Natural killer cell treated with Interleukin-12 subunit alpha and Interleukin-12 subunit beta and Interleukin-15 and Interleukin-18, amount 100 ng/mL, for 72 hours (primary cell): ENCODE measurements at regions not wholly inside any gene's neighbourhood (a gene's known extent, or its start where the extent isn't known, plus 50 kb on each side); places are given as distances from the start of the nearest gene placed in this dataset.

ENCODE experiments used
- ATAC-seq, 2 donors: fragments of 150-1000 bp; cut with Tn5 transposase in 1 of 2; sonication (Bioruptor Pico), chemical (Tn5 transposase) in 1 of 2; 2 replicates each; pipeline ENCODE4 v1.10.0; 2021
- DNase-seq: peaks from one replicate; pipeline ENCODE4 v3.0.0; 2022; ENCODE audit warnings: low spot score
- H3K27ac Mint-ChIP-seq, 2 donors: 1 replicate in 1 of 2; 2 replicates in 1 of 2; pipeline ENCODE4 v1.8.0; 2022; ENCODE audit warnings: mixed read lengths in 2 of 2, mild to moderate bottlenecking in 1 of 2, moderate library complexity in 1 of 2
- H3K27me3 Mint-ChIP-seq, 2 donors: 1 replicate in 1 of 2; 2 replicates in 1 of 2; pipeline ENCODE4 v1.8.0; 2022; ENCODE audit warnings: mixed read lengths in 2 of 2
- H3K36me3 Mint-ChIP-seq: one replicate; pipeline ENCODE4 v1.8.0; 2022; ENCODE audit warnings: mixed read lengths
- H3K4me1 Mint-ChIP-seq, 2 donors: 1 replicate in 1 of 2; 2 replicates in 1 of 2; pipeline ENCODE4 v1.8.0; 2022; ENCODE audit warnings: low read depth in 2 of 2, mixed read lengths in 2 of 2, mild to moderate bottlenecking in 1 of 2
- H3K4me3 Mint-ChIP-seq: one replicate; pipeline ENCODE4 v1.8.0; 2022; ENCODE audit warnings: mixed read lengths
- H3K9me3 Mint-ChIP-seq: 2 replicates; pipeline ENCODE4 v1.8.0; 2022; ENCODE audit warnings: mixed read lengths

- Mint-ChIP-seq H3K27ac (no peak overlapping the region), H3K9me3 (peaks cover under 1% of the 10 kb centered on the region)
- ATAC-seq = no peak
These were observed 96.3 kb upstream of the TMEM18 start for GRCh38 chr2:773256-774160.

DNA sequence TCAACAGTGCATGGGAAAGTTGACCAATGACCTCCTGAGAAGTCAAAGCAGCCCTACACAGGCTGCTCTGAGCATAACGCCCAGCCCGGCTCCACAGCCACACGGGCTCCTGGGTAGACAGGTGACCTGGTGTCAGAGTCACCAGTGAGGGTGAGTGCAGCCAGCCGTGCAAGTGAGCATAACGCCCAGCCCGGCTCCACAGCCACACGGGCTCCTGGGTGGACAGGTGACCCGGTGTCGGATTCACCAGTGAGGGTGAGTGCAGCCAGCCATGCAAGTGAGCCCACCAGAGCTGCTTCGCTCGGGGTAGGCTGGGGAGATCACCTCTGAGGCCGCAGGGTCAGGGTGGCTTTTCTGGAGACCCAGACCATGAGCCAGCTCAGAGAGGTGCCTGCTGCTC is 94.3 kb upstream of the TMEM18 start:
- ATAC-seq (no peak), DNase-seq (no peak)
- H3K36me3 Mint-ChIP-seq = peaks cover 12% of the 10 kb centered on the region
- peaks cover 3% of the 10 kb centered on the region for H3K9me3 Mint-ChIP-seq
- peaks cover 32 to 39% of the 10 kb centered on the region in 2 donors for H3K4me1 Mint-ChIP-seq
- H3K4me3 Mint-ChIP-seq = no peak overlapping the region
- peaks cover under 1 to 11% of the 10 kb centered on the region in 2 donors for H3K27me3 Mint-ChIP-seq
- H3K27ac Mint-ChIP-seq = no peak overlapping the region

More at GRCh38 chr2:773256-774160, 96.3 kb upstream of the TMEM18 start:
- Mint-ChIP-seq H3K36me3 (peaks cover 9% of the 10 kb centered on the region), H3K4me1 (peaks cover 18 to 19% of the 10 kb centered on the region in 2 donors), H3K27me3 (peaks cover 6 to 16% of the 10 kb centered on the region in 2 donors), H3K4me3 (no peak overlapping the region)
- DNase-seq = no peak

GRCh38 chr2:770776-771175 is 93.6 kb upstream of the TMEM18 start:
- Mint-ChIP-seq H3K36me3 (peaks cover 12% of the 10 kb centered on the region), H3K27me3 (peaks cover 0 to 9% of the 10 kb centered on the region in 2 donors), H3K4me1 (peaks cover 40 to 47% of the 10 kb centered on the region in 2 donors), H3K4me3 (no peak overlapping the region), H3K9me3 (peaks cover 3% of the 10 kb centered on the region), H3K27ac (peak overlapping the region in 1 of 2 donors; percentile 21)
- ATAC-seq (no peak), DNase-seq (no peak)

DNA sequence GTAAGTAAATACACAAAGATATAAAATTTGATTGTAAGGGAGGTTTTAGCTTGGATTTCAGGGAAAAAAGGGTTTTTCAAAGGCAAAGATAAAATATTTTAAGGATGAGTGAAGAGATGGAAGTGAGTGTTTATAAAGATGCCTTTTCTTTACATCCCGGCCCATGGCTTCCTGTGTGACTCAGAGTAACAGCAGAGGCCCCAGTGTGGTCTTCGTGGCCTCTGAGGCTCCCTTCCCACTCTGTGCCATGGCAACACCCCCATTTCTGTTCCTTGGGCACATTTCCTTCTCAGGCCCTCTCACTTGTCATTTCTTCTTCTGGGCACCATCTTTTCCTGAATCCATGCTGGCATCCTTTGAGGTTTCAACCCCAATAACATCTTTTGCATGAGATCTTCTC is 92.6 kb upstream of the TMEM18 start:
- no peak for DNase-seq
- peak; percentile 63 to 70 for ATAC-seq
- Mint-ChIP-seq H3K9me3 (peaks cover 3% of the 10 kb centered on the region), H3K4me1 (peaks cover 40 to 48% of the 10 kb centered on the region in 2 donors), H3K27ac (peak overlapping the region; percentile 21 to 24), H3K27me3 (peaks cover 0 to 9% of the 10 kb centered on the region in 2 donors), H3K36me3 (peaks cover 12% of the 10 kb centered on the region), H3K4me3 (peak overlapping the region; percentile 46)

GRCh38 chr2:768451-768850 is 91.2 kb upstream of the TMEM18 start:
- DNase-seq (no peak), ATAC-seq (no peak)
- peaks cover 12% of the 10 kb centered on the region for H3K36me3 Mint-ChIP-seq
- peaks cover 40 to 48% of the 10 kb centered on the region in 2 donors for H3K4me1 Mint-ChIP-seq
- peaks cover under 1 to 5% of the 10 kb centered on the region in 2 donors for H3K27me3 Mint-ChIP-seq
- peak overlapping the region in 1 of 2 donors; percentile 55 for H3K27ac Mint-ChIP-seq
- peak overlapping the region; percentile 19 for H3K4me3 Mint-ChIP-seq
- H3K9me3 Mint-ChIP-seq = peaks cover 3% of the 10 kb centered on the region

- H3K4me3 Mint-ChIP-seq = peak overlapping the region; percentile 19
- H3K36me3 Mint-ChIP-seq = peaks cover 12% of the 10 kb centered on the region
- peak overlapping the region in 1 of 2 donors; percentile 55 for H3K27ac Mint-ChIP-seq
- H3K27me3 Mint-ChIP-seq = peaks cover 6 to 8% of the 10 kb centered on the region in 2 donors
- H3K4me1 Mint-ChIP-seq = peaks cover 43 to 48% of the 10 kb centered on the region in 2 donors
- ATAC-seq (no peak), DNase-seq (no peak)
- H3K9me3 Mint-ChIP-seq = peaks cover 3% of the 10 kb centered on the region
These were observed 90.7 kb upstream of the TMEM18 start for GRCh38 chr2:767944-768343.

- peak overlapping the region; percentile 64 for H3K4me3 Mint-ChIP-seq
- DNase-seq = peak; percentile 82
These were observed 90.2 kb upstream of the TMEM18 start for GRCh38 chr2:767440-767839.

DNA sequence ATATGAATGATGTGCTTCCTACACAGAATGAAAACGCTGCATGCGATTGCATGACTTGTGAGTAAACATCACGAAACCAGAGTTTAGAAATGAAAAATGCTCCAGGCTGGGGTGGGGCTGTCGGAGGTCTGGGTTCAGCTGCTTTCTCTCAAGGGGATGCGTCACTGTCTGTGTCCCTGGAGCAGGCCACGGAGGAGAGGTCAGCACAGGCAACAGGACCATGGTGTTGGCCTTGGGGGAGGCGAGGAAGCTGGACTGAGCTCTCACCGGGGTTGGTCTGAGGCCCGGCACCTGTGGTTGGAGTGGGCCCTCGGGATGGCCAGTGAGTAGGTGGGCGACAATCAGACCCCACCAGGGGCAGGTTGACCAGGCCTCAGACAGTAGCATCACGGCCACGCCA is 89.0 kb upstream of the TMEM18 start:
- Mint-ChIP-seq H3K36me3 (peaks cover 12% of the 10 kb centered on the region), H3K4me1 (peaks cover 43 to 48% of the 10 kb centered on the region in 2 donors), H3K27ac (peak overlapping the region in 1 of 2 donors; percentile 67), H3K9me3 (peaks cover 3% of the 10 kb centered on the region), H3K27me3 (peaks cover 8 to 12% of the 10 kb centered on the region in 2 donors), H3K4me3 (peak overlapping the region; percentile 64)
- ATAC-seq = no peak
- DNase-seq = no peak

More at GRCh38 chr2:767440-767839, 90.2 kb upstream of the TMEM18 start:
- no peak overlapping the region for H3K27ac Mint-ChIP-seq
- peaks cover 8 to 11% of the 10 kb centered on the region in 2 donors for H3K27me3 Mint-ChIP-seq
- H3K9me3 Mint-ChIP-seq = peaks cover 3% of the 10 kb centered on the region
- H3K36me3 Mint-ChIP-seq = peaks cover 12% of the 10 kb centered on the region
- ATAC-seq = peak; percentile 75 to 79
- H3K4me1 Mint-ChIP-seq = peaks cover 43 to 48% of the 10 kb centered on the region in 2 donors

DNA sequence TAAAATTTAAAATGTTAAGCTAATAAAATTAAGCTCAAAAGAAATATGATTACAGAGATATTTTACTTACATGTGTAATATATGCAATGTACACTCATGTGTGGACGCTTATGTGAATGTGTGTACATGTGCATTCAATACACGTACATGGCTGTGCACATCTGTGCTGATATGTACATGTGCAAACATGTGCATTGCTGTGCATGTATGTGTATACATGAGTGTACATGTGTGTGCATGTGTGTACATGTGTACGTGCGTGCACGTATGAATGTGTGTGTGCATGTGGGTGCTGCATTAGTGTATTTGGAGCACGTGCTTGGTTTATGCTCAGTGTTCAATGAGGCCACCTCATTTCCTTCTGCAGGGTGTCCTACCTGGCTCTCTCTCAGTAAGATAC is 88.2 kb upstream of the TMEM18 start:
- peaks cover 3% of the 10 kb centered on the region for H3K9me3 Mint-ChIP-seq
- peaks cover 39 to 45% of the 10 kb centered on the region in 2 donors for H3K4me1 Mint-ChIP-seq

GRCh38 chr2:763766-764525 is 86.7 kb upstream of the TMEM18 start:
- H3K4me1 Mint-ChIP-seq = peaks cover 27 to 31% of the 10 kb centered on the region in 2 donors
- DNase-seq (no peak), ATAC-seq (no peak)
- peaks cover 12 to 16% of the 10 kb centered on the region in 2 donors for H3K27me3 Mint-ChIP-seq
- peaks cover 8% of the 10 kb centered on the region for H3K36me3 Mint-ChIP-seq
- H3K27ac Mint-ChIP-seq = no peak overlapping the region
- peaks cover 3% of the 10 kb centered on the region for H3K9me3 Mint-ChIP-seq
- no peak overlapping the region for H3K4me3 Mint-ChIP-seq

More for the DNA sequence above, 88.2 kb upstream of the TMEM18 start:
- H3K27me3 Mint-ChIP-seq = peaks cover 12% of the 10 kb centered on the region in 2 donors
- no peak for DNase-seq
- no peak overlapping the region for H3K27ac Mint-ChIP-seq
- ATAC-seq = no peak
- peaks cover 12% of the 10 kb centered on the region for H3K36me3 Mint-ChIP-seq
- H3K4me3 Mint-ChIP-seq = no peak overlapping the region

DNA sequence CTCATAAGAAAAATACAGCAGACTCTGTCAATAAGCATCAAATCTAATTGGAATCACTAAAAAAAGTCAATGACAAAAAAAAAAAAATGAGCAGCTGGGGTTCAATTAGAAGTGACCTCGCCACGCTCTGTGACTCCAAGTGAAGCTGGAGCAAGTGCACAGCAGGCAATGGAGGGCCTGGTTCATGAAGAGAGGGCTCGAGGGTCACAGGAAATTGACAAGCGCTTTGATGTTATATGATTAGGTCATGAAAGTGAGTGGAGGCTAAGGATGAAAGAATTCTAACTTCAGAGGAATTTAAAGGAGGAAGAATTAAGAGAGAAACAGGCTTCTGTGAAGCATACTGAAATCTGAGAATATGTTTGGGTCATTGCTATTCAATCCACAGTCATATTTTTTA is 85.4 kb upstream of the TMEM18 start:
- no peaks in the 10 kb centered on the region for H3K36me3 Mint-ChIP-seq
- no peak overlapping the region for H3K27ac Mint-ChIP-seq
- DNase-seq = no peak
- no peaks in the 10 kb centered on the region for H3K9me3 Mint-ChIP-seq
- ATAC-seq = no peak
- no peak overlapping the region for H3K4me3 Mint-ChIP-seq
- H3K4me1 Mint-ChIP-seq = peaks cover 19 to 20% of the 10 kb centered on the region in 2 donors
- H3K27me3 Mint-ChIP-seq = peaks cover 12 to 19% of the 10 kb centered on the region in 2 donors

DNA sequence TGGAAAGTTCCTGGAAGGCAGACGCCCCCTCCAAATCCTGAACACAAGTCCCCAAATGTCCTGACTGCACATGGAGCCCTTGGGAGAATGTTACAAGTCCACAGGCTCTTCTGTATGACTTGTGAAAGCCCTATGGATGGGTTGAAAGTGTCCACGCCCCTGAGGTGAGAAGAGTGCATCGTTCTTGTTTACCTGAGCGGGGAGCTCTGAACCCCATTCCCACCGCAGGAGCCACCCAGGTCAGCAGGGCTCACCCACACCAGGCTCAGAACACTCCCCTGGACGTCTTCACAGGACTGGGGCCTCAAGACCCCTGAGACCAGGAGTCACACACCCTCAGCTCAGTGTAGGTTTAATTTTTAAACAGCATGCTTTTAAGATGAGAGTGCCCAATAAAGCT is 84.2 kb upstream of the TMEM18 start:
- ATAC-seq = no peak
- no peak overlapping the region for H3K27ac Mint-ChIP-seq
- peaks cover 19 to 25% of the 10 kb centered on the region in 2 donors for H3K27me3 Mint-ChIP-seq
- no peaks in the 10 kb centered on the region for H3K36me3 Mint-ChIP-seq
- H3K9me3 Mint-ChIP-seq = no peaks in the 10 kb centered on the region
- H3K4me3 Mint-ChIP-seq = no peak overlapping the region
- no peak for DNase-seq
- peaks cover 7 to 9% of the 10 kb centered on the region in 2 donors for H3K4me1 Mint-ChIP-seq

DNA sequence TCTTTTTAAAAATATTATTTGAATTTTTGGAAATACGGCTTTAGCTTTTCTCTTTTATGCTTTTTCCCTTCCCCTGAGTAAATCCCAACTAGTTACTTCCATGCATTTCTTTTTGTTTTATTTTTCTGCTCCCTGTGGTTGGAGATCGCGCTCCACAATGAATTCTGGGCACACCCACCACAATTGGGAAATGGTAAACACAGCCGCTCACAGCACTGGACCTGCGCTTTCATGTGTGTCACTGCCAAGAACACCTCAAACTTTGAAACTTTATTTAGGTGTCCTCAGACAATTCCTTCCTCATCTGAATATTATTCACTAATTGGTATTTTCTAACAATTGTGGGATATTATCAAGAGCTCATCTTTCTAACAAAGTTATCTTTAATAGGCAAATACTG is 82.8 kb upstream of the TMEM18 start:
- DNase-seq = no peak
- H3K4me3 Mint-ChIP-seq = no peak overlapping the region
- ATAC-seq = no peak
- H3K36me3 Mint-ChIP-seq = no peaks in the 10 kb centered on the region
- peaks cover 28 to 32% of the 10 kb centered on the region in 2 donors for H3K27me3 Mint-ChIP-seq
- H3K27ac Mint-ChIP-seq = no peak overlapping the region
- no peaks in the 10 kb centered on the region for H3K9me3 Mint-ChIP-seq
- peaks cover 0 to 3% of the 10 kb centered on the region in 2 donors for H3K4me1 Mint-ChIP-seq
